ENCODE measurements at regions not wholly inside any gene's neighbourhood (a gene's known extent, or its start where the extent isn't known, plus 50 kb on each side); places are given as distances from the start of the nearest gene placed in this dataset.

DNA sequence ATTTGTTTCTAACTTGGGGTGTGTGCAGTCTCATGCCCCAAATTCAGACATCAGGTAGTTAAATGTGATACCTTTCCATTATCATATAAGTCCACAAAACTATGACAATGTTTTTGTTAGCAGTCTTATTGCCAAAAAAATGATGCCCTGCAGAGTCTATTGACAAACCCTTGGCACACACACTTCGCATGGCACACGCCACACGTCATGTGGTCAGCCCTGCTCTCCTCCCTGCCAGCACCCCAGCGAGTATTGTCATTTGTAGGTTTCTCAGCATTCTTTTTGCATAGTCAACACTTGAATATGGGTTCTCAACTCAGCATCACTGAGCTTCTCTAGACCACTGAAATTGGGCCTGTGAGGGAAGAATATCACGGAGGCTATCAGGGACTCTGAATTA is 356.0 kb downstream of the INHBA start:
- no peaks in the 10 kb centered on the region for H3K79me1 ChIP-seq (replicated peaks; ENCODE audit: low read length, poor library complexity, severe bottlenecking)
- no peak for DNase-seq
- no peak overlapping the region for H4K8ac ChIP-seq (ENCODE audit: low read length)
- H2AFZ ChIP-seq (ENCODE audit: low read depth, low read length): no peak overlapping the region
- H3K18ac ChIP-seq (ENCODE audit: low read depth in 1 of 2, low read length in 2 of 2): peak overlapping the region in 1 of 2 experiments; percentile 34
- H3K27me3 ChIP-seq (ENCODE audit: control insufficient read depth in 1 of 2, insufficient read depth in 1 of 2, low read length in 2 of 2): no peaks in the 10 kb centered on the region
- no peak overlapping the region for H3K27ac ChIP-seq (ENCODE audit: low read length, poor library complexity, severe bottlenecking)
- 99% methylated on average over 5 of the region's 5 CpGs for WGBS
- no peaks in the 10 kb centered on the region for H3K36me3 ChIP-seq (ENCODE audit: control insufficient read depth in 1 of 2, insufficient read depth in 2 of 2, low read depth in 1 of 2, low read length in 2 of 2)
- no peak overlapping the region for H2BK120ac ChIP-seq (ENCODE audit: low read depth, low read length)
- no peak overlapping the region for H2BK12ac ChIP-seq (ENCODE audit: low read length in 2 of 2)
- H2AK5ac ChIP-seq (ENCODE audit: low read length, severe bottlenecking): no peak overlapping the region
- H3K23ac ChIP-seq (ENCODE audit: low read length in 2 of 2): no peak overlapping the region
- no peak overlapping the region for H3K9ac ChIP-seq (ENCODE audit: low read length)
- no peaks in the 10 kb centered on the region for H3K9me3 ChIP-seq (ENCODE audit: control insufficient read depth, low read length)
- H3K4me3 ChIP-seq (ENCODE audit: insufficient read depth in 1 of 2, low read depth in 1 of 2, low read length in 2 of 2): no peak overlapping the region
- H4K91ac ChIP-seq (ENCODE audit: low read length): no peak overlapping the region
- no peak overlapping the region for H3K4me2 ChIP-seq (ENCODE audit: low read length, poor library complexity, severe bottlenecking)
- H2BK5ac ChIP-seq (ENCODE audit: low read depth, low read length, poor library complexity, severe bottlenecking): no peak overlapping the region
- no peak overlapping the region for H3K4ac ChIP-seq (ENCODE audit: low read depth in 1 of 2, low read length in 2 of 2)
- no peak overlapping the region for H2BK15ac ChIP-seq (ENCODE audit: low read depth, poor library complexity, severe bottlenecking)
- H3K14ac ChIP-seq (ENCODE audit: low read length in 2 of 2): no peak overlapping the region
- H3K4me1 ChIP-seq (ENCODE audit: control insufficient read depth, insufficient read depth, low read depth, low read length): no peaks in the 10 kb centered on the region

GRCh38 chr7:41339913-41340676 is 362.8 kb downstream of the INHBA start:
- H4K91ac ChIP-seq (ENCODE audit: low read length): no peak overlapping the region
- no peak overlapping the region for H2BK5ac ChIP-seq (ENCODE audit: low read depth, low read length, poor library complexity, severe bottlenecking)
- DNase-seq: peak; percentile 24
- 87% methylated on average over 8 of the region's 8 CpGs for WGBS
- no peaks in the 10 kb centered on the region for H3K79me1 ChIP-seq (replicated peaks; ENCODE audit: low read length, poor library complexity, severe bottlenecking)
- no peaks in the 10 kb centered on the region for H3K4me1 ChIP-seq (ENCODE audit: control insufficient read depth, insufficient read depth, low read depth, low read length)
- no peak overlapping the region for H3K9ac ChIP-seq (ENCODE audit: low read length)
- H3K27ac ChIP-seq (ENCODE audit: low read length, poor library complexity, severe bottlenecking): no peak overlapping the region
- H3K14ac ChIP-seq (ENCODE audit: low read length in 2 of 2): no peak overlapping the region
- H3K23ac ChIP-seq (ENCODE audit: low read length in 2 of 2): no peak overlapping the region
- no peak overlapping the region for H2AK5ac ChIP-seq (ENCODE audit: low read length, severe bottlenecking)
- H3K18ac ChIP-seq (ENCODE audit: low read depth in 1 of 2, low read length in 2 of 2): no peak overlapping the region
- H4K8ac ChIP-seq (ENCODE audit: low read length): no peak overlapping the region
- H2AFZ ChIP-seq (ENCODE audit: low read depth, low read length): no peak overlapping the region
- no peaks in the 10 kb centered on the region for H3K9me3 ChIP-seq (ENCODE audit: control insufficient read depth, low read length)
- no peaks in the 10 kb centered on the region for H3K36me3 ChIP-seq (ENCODE audit: control insufficient read depth in 1 of 2, insufficient read depth in 2 of 2, low read depth in 1 of 2, low read length in 2 of 2)
- no peak overlapping the region for H3K4ac ChIP-seq (ENCODE audit: low read depth in 1 of 2, low read length in 2 of 2)
- H2BK120ac ChIP-seq (ENCODE audit: low read depth, low read length): no peak overlapping the region
- H3K4me2 ChIP-seq (ENCODE audit: low read length, poor library complexity, severe bottlenecking): no peak overlapping the region
- H2BK15ac ChIP-seq (ENCODE audit: low read depth, poor library complexity, severe bottlenecking): no peak overlapping the region
- no peak overlapping the region for H3K4me3 ChIP-seq (ENCODE audit: insufficient read depth in 1 of 2, low read depth in 1 of 2, low read length in 2 of 2)
- no peaks in the 10 kb centered on the region for H3K27me3 ChIP-seq (ENCODE audit: control insufficient read depth in 1 of 2, insufficient read depth in 1 of 2, low read length in 2 of 2)
- no peak overlapping the region for H2BK12ac ChIP-seq (ENCODE audit: low read length in 2 of 2)

GRCh38 chr7:41336981-41337380 is 365.9 kb downstream of the INHBA start:
- no peaks in the 10 kb centered on the region for H3K9me3 ChIP-seq (ENCODE audit: control insufficient read depth, low read length)
- H4K91ac ChIP-seq (ENCODE audit: low read length): no peak overlapping the region
- no peak overlapping the region for H3K4me3 ChIP-seq (ENCODE audit: insufficient read depth in 1 of 2, low read depth in 1 of 2, low read length in 2 of 2)
- H2BK12ac ChIP-seq (ENCODE audit: low read length in 2 of 2): no peak overlapping the region
- H3K79me1 ChIP-seq (replicated peaks; ENCODE audit: low read length, poor library complexity, severe bottlenecking): no peaks in the 10 kb centered on the region
- H3K14ac ChIP-seq (ENCODE audit: low read length in 2 of 2): no peak overlapping the region
- H3K4me1 ChIP-seq (ENCODE audit: control insufficient read depth, insufficient read depth, low read depth, low read length): no peaks in the 10 kb centered on the region
- no peak overlapping the region for H2BK5ac ChIP-seq (ENCODE audit: low read depth, low read length, poor library complexity, severe bottlenecking)
- no peaks in the 10 kb centered on the region for H3K36me3 ChIP-seq (ENCODE audit: control insufficient read depth in 1 of 2, insufficient read depth in 2 of 2, low read depth in 1 of 2, low read length in 2 of 2)
- no peak overlapping the region for H3K18ac ChIP-seq (ENCODE audit: low read depth in 1 of 2, low read length in 2 of 2)
- H3K9ac ChIP-seq (ENCODE audit: low read length): peak overlapping the region; percentile 15
- no peak overlapping the region for H4K8ac ChIP-seq (ENCODE audit: low read length)
- no peak overlapping the region for H3K4me2 ChIP-seq (ENCODE audit: low read length, poor library complexity, severe bottlenecking)
- no peak overlapping the region for H2AFZ ChIP-seq (ENCODE audit: low read depth, low read length)
- no peaks in the 10 kb centered on the region for H3K27me3 ChIP-seq (ENCODE audit: control insufficient read depth in 1 of 2, insufficient read depth in 1 of 2, low read length in 2 of 2)
- H2BK15ac ChIP-seq (ENCODE audit: low read depth, poor library complexity, severe bottlenecking): no peak overlapping the region
- H2AK5ac ChIP-seq (ENCODE audit: low read length, severe bottlenecking): no peak overlapping the region
- no peak overlapping the region for H3K4ac ChIP-seq (ENCODE audit: low read depth in 1 of 2, low read length in 2 of 2)
- 37% methylated on average over 5 of the region's 5 CpGs for WGBS
- H3K27ac ChIP-seq (ENCODE audit: low read length, poor library complexity, severe bottlenecking): no peak overlapping the region
- DNase-seq: peak; percentile 54
- no peak overlapping the region for H3K23ac ChIP-seq (ENCODE audit: low read length in 2 of 2)
- no peak overlapping the region for H2BK120ac ChIP-seq (ENCODE audit: low read depth, low read length)

- 100% methylated on average over 1 of the region's 2 CpGs for WGBS
- Histone ChIP-seq H4K91ac (ENCODE audit: low read length) (no peak overlapping the region), H3K4me3 (ENCODE audit: insufficient read depth in 1 of 2, low read depth in 1 of 2, low read length in 2 of 2) (no peak overlapping the region), H3K36me3 (ENCODE audit: control insufficient read depth in 1 of 2, insufficient read depth in 2 of 2, low read depth in 1 of 2, low read length in 2 of 2) (no peaks in the 10 kb centered on the region), H2BK12ac (ENCODE audit: low read length in 2 of 2) (no peak overlapping the region), H3K27ac (ENCODE audit: low read length, poor library complexity, severe bottlenecking) (no peak overlapping the region), H3K18ac (ENCODE audit: low read depth in 1 of 2, low read length in 2 of 2) (no peak overlapping the region), H3K4me2 (ENCODE audit: low read length, poor library complexity, severe bottlenecking) (no peak overlapping the region), H3K9ac (ENCODE audit: low read length) (peak overlapping the region; percentile 15), H3K4me1 (ENCODE audit: control insufficient read depth, insufficient read depth, low read depth, low read length) (no peaks in the 10 kb centered on the region), H3K23ac (ENCODE audit: low read length in 2 of 2) (no peak overlapping the region), H3K27me3 (ENCODE audit: control insufficient read depth in 1 of 2, insufficient read depth in 1 of 2, low read length in 2 of 2) (no peaks in the 10 kb centered on the region), H2AFZ (ENCODE audit: low read depth, low read length) (no peak overlapping the region), H2BK15ac (ENCODE audit: low read depth, poor library complexity, severe bottlenecking) (no peak overlapping the region), H2BK5ac (ENCODE audit: low read depth, low read length, poor library complexity, severe bottlenecking) (no peak overlapping the region), H3K4ac (ENCODE audit: low read depth in 1 of 2, low read length in 2 of 2) (no peak overlapping the region), H3K14ac (ENCODE audit: low read length in 2 of 2) (no peak overlapping the region), H3K9me3 (ENCODE audit: control insufficient read depth, low read length) (no peaks in the 10 kb centered on the region), H2AK5ac (ENCODE audit: low read length, severe bottlenecking) (no peak overlapping the region), H2BK120ac (ENCODE audit: low read depth, low read length) (no peak overlapping the region), H3K79me1 (replicated peaks; ENCODE audit: low read length, poor library complexity, severe bottlenecking) (no peaks in the 10 kb centered on the region), H4K8ac (ENCODE audit: low read length) (no peak overlapping the region)
- no peak for DNase-seq
Measured at GRCh38 chr7:41336455-41336952, 366.4 kb downstream of the INHBA start.

Measured in mesenchymal stem cell (in vitro differentiated cells and primary cell).